Astrocyte (in vitro differentiated cells and primary cell): ENCODE measurements at regions not wholly inside any gene's neighbourhood (a gene's known extent, or its start where the extent isn't known, plus 50 kb on each side); places are given as distances from the start of the nearest gene placed in this dataset.

Experiments
- DNase-seq: peaks from one replicate; pipeline ENCODE4 v3.0.0-alpha.2; 2010; ENCODE audit warnings: low read depth
- FAIRE-seq: peaks from 2 replicates; lab custom pipeline; 2011; peaks lifted over from hg19 to GRCh38; lab: Jason Lieb, UNC
- H2AFZ ChIP-seq: 2 replicates; pipeline ENCODE4 v1.6.0; 2012; ENCODE audit warnings: low read depth, low read length, inconsistent platforms
- H3K27ac ChIP-seq: 2 replicates; pipeline ENCODE4 v1.5.1; 2011; ENCODE audit warnings: low read depth, low read length, inconsistent platforms
- H3K27me3 ChIP-seq: 2 replicates; pipeline ENCODE4 v1.6.0; 2011; ENCODE audit warnings: low read length, inconsistent platforms; ENCODE audit not compliant: insufficient read depth
- H3K36me3 ChIP-seq: 2 replicates; pipeline ENCODE4 v1.5.1; 2011; ENCODE audit warnings: low read length, inconsistent platforms; ENCODE audit not compliant: insufficient read depth
- H3K4me1 ChIP-seq: 2 replicates; pipeline ENCODE4 v1.5.1; 2011; ENCODE audit warnings: low read length, inconsistent platforms; ENCODE audit not compliant: insufficient read depth
- H3K4me2 ChIP-seq: 2 replicates; pipeline ENCODE4 v1.6.0; 2012; ENCODE audit warnings: low read length, inconsistent platforms
- H3K4me3 ChIP-seq: 2 replicates; pipeline ENCODE4 v1.5.1; 2011; ENCODE audit warnings: low read depth, mild to moderate bottlenecking, low read length, inconsistent platforms; ENCODE audit not compliant: insufficient read depth
- H3K79me2 ChIP-seq: 2 replicates; pipeline ENCODE4 v1.6.0; 2012; ENCODE audit warnings: mild to moderate bottlenecking, low read length, inconsistent platforms; ENCODE audit not compliant: insufficient read depth
- H3K9ac ChIP-seq: 2 replicates; pipeline ENCODE4 v1.6.0; 2012; ENCODE audit warnings: mild to moderate bottlenecking, low read length, inconsistent platforms
- H3K9me3 ChIP-seq: 2 replicates; pipeline ENCODE4 v1.5.1; 2012; ENCODE audit warnings: low read depth, mild to moderate bottlenecking, low read length, inconsistent platforms; ENCODE audit not compliant: insufficient read depth
- H4K20me1 ChIP-seq: 2 replicates; pipeline ENCODE4 v1.6.0; 2012; ENCODE audit warnings: low read length, inconsistent platforms; ENCODE audit not compliant: insufficient read depth
- H3K27ac Mint-ChIP-seq: one replicate; pipeline ENCODE4 v1.8.0; 2021; ENCODE audit warnings: mild to moderate bottlenecking, mixed read lengths; ENCODE audit not compliant: unreplicated experiment
- H3K27me3 Mint-ChIP-seq: one replicate; pipeline ENCODE4 v1.8.0; 2021; ENCODE audit warnings: low read depth, mixed read lengths; ENCODE audit not compliant: unreplicated experiment
- H3K36me3 Mint-ChIP-seq: one replicate; pipeline ENCODE4 v1.8.0; 2021; ENCODE audit warnings: low read depth, mixed read lengths; ENCODE audit not compliant: unreplicated experiment
- H3K4me1 Mint-ChIP-seq: one replicate; pipeline ENCODE4 v1.8.0; 2021; ENCODE audit warnings: low read depth, mixed read lengths; ENCODE audit not compliant: unreplicated experiment
- H3K4me3 Mint-ChIP-seq: one replicate; pipeline ENCODE4 v1.8.0; 2021; ENCODE audit warnings: mild to moderate bottlenecking, moderate library complexity, mixed read lengths; ENCODE audit not compliant: unreplicated experiment
- H3K9me3 Mint-ChIP-seq: one replicate; pipeline ENCODE4 v1.8.0; 2021; ENCODE audit warnings: mild to moderate bottlenecking, mixed read lengths; ENCODE audit not compliant: unreplicated experiment
- EZH2 ChIP-seq: IDR thresholded peaks from 2 replicates; pipeline ENCODE4 v1.6.1; 2012; ENCODE audit warnings: mild to moderate bottlenecking, low read length, inconsistent platforms; ENCODE audit not compliant: insufficient read depth
- TF ChIP-seq, protein P1 (sequence below): IDR thresholded peaks from 2 replicates; pipeline ENCODE4 v1.5.1; 2011; ENCODE audit warnings: low read depth, mild to moderate bottlenecking, inconsistent platforms, low read length, moderate library complexity; ENCODE audit not compliant: insufficient read depth

DNA sequence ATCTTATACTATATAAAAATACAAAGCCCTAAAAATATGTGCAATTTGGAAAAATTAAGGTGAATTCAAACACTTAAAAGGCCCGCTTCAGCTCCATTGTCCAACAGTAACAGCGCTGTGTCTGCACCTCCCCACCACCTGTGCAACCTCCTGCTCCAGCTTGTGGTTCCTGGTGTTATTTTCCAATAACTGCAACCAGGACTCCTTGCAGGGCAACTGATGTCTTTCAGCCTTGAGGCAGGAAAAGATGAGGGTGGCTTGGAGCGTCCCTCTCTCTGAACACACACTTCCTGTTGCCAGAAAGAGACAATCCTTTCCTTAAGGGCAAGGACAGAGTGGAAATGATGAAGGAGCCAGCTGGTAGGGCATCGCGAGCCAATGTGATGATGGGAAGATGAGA lies 336.0 kb downstream of the GLRX3 start:
- Histone ChIP-seq H3K36me3 (no peaks in the 10 kb centered on the region), H3K4me2 (no peak overlapping the region), H4K20me1 (no peaks in the 10 kb centered on the region), H2AFZ (no peak overlapping the region), H3K27me3 (no peaks in the 10 kb centered on the region), H3K4me1 (no peaks in the 10 kb centered on the region), H3K9ac (no peak overlapping the region), H3K9me3 (peaks cover 13% of the 10 kb centered on the region), H3K27ac (no peak overlapping the region), H3K79me2 (no peaks in the 10 kb centered on the region), H3K4me3 (no peak overlapping the region)
- Mint-ChIP-seq H3K9me3 (peaks cover 13% of the 10 kb centered on the region), H3K36me3 (no peaks in the 10 kb centered on the region), H3K4me3 (no peak overlapping the region), H3K4me1 (no peaks in the 10 kb centered on the region), H3K27me3 (no peaks in the 10 kb centered on the region), H3K27ac (no peak overlapping the region)
- TF ChIP-seq, protein P1, sequence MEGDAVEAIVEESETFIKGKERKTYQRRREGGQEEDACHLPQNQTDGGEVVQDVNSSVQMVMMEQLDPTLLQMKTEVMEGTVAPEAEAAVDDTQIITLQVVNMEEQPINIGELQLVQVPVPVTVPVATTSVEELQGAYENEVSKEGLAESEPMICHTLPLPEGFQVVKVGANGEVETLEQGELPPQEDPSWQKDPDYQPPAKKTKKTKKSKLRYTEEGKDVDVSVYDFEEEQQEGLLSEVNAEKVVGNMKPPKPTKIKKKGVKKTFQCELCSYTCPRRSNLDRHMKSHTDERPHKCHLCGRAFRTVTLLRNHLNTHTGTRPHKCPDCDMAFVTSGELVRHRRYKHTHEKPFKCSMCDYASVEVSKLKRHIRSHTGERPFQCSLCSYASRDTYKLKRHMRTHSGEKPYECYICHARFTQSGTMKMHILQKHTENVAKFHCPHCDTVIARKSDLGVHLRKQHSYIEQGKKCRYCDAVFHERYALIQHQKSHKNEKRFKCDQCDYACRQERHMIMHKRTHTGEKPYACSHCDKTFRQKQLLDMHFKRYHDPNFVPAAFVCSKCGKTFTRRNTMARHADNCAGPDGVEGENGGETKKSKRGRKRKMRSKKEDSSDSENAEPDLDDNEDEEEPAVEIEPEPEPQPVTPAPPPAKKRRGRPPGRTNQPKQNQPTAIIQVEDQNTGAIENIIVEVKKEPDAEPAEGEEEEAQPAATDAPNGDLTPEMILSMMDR = no peak
- TF ChIP-seq EZH2 = no peak
- FAIRE-seq (no peak), DNase-seq (no peak)

DNA sequence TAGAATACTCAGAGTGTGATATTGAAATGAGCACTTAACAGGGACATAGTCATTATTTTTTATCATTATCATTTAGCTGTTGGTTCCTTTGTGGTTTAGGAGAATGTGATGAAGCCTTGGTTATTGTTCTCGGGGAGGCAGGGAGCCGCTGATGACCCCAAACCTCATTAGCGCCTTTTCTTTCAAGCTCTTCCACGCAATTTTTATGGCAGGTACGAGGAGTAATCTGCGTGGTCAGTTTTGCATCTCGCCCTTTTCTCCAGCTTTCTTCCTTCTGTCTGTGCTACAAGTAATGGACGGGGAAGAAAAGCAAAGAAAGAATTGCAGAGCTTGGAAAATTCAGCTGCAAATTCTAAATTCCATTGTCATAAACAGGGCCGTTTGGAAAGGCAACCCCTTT lies 338.4 kb downstream of the GLRX3 start:
- no peak overlapping the region for H2AFZ ChIP-seq
- H3K27ac Mint-ChIP-seq = no peak overlapping the region
- DNase-seq (no peak), FAIRE-seq (no peak)
- no peak overlapping the region for H3K4me2 ChIP-seq
- H3K4me1 Mint-ChIP-seq = no peaks in the 10 kb centered on the region
- H3K27ac ChIP-seq = no peak overlapping the region
- peaks cover 13% of the 10 kb centered on the region for H3K9me3 Mint-ChIP-seq
- no peaks in the 10 kb centered on the region for H3K27me3 ChIP-seq
- no peaks in the 10 kb centered on the region for H3K36me3 ChIP-seq
- TF ChIP-seq, protein P1 = no peak
- no peak for TF ChIP-seq EZH2
- H3K4me3 ChIP-seq = no peak overlapping the region
- no peak overlapping the region for H3K9ac ChIP-seq
- no peaks in the 10 kb centered on the region for H4K20me1 ChIP-seq
- H3K36me3 Mint-ChIP-seq = no peaks in the 10 kb centered on the region
- H3K4me1 ChIP-seq = no peaks in the 10 kb centered on the region
- H3K9me3 ChIP-seq = peaks cover 13% of the 10 kb centered on the region
- H3K79me2 ChIP-seq = no peaks in the 10 kb centered on the region
- no peaks in the 10 kb centered on the region for H3K27me3 Mint-ChIP-seq
- no peak overlapping the region for H3K4me3 Mint-ChIP-seq

DNA sequence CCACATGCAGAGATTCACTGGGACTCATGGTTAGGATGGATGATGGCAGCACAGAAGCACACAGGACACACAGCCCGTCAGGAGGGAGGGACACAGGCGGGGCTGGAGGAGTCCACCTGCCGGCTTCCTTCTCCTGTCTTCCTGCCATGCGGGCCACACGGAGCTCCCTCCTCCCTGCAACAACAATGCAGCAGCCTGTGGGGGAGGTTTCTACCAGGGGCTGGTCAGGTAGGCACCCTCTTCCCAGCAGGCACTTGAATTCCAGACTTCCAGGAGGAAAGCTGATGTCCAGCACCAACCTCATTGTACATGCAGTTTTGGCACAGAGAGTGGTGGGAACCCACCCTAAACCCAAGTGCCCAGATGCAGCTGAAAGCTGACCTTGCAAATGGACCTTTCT lies 341.2 kb downstream of the GLRX3 start:
- Mint-ChIP-seq H3K36me3 (peaks cover 1% of the 10 kb centered on the region), H3K27ac (no peak overlapping the region), H3K9me3 (peaks cover 8% of the 10 kb centered on the region), H3K27me3 (no peaks in the 10 kb centered on the region), H3K4me1 (no peaks in the 10 kb centered on the region), H3K4me3 (no peak overlapping the region)
- FAIRE-seq (no peak), DNase-seq (no peak)
- no peak overlapping the region for H3K9ac ChIP-seq
- H3K4me2 ChIP-seq = no peak overlapping the region
- H3K4me3 ChIP-seq = no peak overlapping the region
- H3K36me3 ChIP-seq = no peaks in the 10 kb centered on the region
- H3K9me3 ChIP-seq = peaks cover 11% of the 10 kb centered on the region
- no peaks in the 10 kb centered on the region for H3K4me1 ChIP-seq
- TF ChIP-seq EZH2 = no peak
- TF ChIP-seq, protein P1 = no peak
- H2AFZ ChIP-seq = no peak overlapping the region
- no peaks in the 10 kb centered on the region for H4K20me1 ChIP-seq
- no peak overlapping the region for H3K27ac ChIP-seq
- H3K27me3 ChIP-seq = no peaks in the 10 kb centered on the region
- H3K79me2 ChIP-seq = no peaks in the 10 kb centered on the region
